Stimulated activated CD4-positive, alpha-beta T cell treated with anti-CD3 and anti-CD28 coated beads, Interleukin-1b, Interleukin-23, amount 100 ng/mL, for 24 hours (primary cell): ENCODE measurements at regions not wholly inside any gene's neighbourhood (a gene's known extent, or its start where the extent isn't known, plus 50 kb on each side); places are given as distances from the start of the nearest gene placed in this dataset.
"Not testable (repeated sequence)": the region's sequence is repeated elsewhere in the genome, so short reads cannot be mapped to it uniquely, and the experiment has no call there.

Source experiments
- DNase-seq, 4 experiments: peaks; one replicate each; pipeline ENCODE4 v3.0.0-alpha.2; 2020; ENCODE audit warnings: low read depth in 4 of 4, low spot score in 1 of 4

DNA sequence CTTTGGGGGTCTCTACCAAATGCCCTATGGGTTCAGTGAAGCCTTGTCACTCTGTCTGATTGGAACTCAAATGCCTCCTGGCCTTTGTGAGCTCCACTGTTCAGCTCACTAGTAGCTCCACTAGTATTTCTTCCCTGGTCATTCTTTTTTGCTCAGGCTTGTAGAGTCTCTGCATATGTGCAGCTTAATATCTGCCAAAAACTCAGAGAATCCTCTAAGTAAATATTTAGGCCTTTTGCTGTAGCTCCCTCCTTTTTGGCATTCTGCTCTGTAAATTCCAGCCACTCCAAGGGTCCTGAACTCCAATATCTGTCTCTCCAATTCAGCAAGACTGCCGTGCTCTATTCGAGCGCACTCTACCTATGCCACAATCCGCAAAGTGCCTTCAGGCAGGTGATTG, 146.5 kb downstream of the MAIP1 start:
- no peak for DNase-seq

DNA sequence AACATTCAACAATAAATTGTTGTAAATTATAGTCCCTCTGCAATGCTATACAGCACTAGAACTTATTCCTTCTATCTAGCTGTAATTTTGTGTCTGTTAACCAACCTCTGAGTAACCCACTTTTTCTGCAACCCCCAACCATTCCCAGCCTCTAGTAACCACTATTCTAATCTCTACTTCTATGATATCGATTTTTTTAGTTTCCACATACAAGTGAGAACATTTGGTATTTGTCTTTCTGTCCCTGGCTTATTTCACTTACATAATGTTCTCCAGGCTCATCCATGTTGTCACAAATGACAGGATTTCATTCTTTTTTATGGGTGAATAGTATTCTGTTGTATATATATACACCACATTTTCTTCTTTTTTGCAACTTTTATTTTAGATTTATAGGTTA, 147.6 kb downstream of the MAIP1 start:
- no peak for DNase-seq

DNA sequence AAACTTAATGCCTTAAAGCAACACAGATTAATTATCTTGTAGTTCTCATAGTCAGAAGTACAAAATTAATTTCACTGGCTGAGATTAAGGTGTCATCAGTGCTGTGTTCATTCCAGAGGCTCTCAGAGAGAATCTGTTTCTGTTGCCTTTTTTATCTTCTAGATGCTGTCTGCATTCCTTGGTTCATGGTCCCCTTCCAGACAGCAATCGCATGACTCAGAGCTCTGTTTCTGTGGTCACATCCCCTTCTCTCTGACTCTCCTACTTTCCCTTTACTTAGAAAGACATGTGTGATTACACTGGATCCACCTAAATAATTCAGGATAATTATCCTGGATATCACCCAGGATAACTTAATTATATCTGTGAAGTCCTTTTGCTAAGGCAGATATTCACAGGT, 148.6 kb downstream of the MAIP1 start:
- no peak for DNase-seq

DNA sequence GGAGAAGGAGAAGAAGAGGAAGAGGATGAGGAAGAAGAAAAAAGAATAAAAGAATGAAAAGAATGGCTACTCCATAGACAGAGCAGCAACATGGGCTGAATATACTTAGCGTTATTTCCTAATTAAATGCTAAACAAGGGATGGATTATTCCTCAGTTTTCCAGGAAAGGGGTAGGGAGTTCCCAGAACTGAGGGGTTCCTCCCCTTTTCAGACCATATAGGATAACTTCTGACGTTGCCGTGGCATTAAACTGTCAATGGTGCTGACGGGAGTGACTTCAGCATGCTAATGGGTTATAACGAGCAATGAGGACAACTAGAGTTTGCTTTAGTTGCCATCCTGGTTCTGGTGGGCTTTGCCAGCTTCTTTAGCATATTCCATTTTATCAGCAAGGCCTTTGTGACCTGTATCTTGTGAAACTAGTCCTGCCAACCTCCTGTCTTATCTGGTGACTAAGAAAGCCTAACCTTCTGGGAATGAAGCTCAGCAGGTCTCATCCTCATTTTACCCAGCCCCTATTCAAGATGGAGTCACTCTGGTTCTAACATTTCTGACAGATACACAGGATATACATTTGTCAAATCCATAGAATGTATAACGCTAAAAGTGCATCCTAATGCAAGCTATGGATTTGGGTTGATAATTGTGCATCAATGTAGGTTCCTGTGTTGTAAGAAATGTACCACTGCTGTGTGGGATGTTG, 152.3 kb downstream of the MAIP1 start:
- DNase-seq = no peak

DNA sequence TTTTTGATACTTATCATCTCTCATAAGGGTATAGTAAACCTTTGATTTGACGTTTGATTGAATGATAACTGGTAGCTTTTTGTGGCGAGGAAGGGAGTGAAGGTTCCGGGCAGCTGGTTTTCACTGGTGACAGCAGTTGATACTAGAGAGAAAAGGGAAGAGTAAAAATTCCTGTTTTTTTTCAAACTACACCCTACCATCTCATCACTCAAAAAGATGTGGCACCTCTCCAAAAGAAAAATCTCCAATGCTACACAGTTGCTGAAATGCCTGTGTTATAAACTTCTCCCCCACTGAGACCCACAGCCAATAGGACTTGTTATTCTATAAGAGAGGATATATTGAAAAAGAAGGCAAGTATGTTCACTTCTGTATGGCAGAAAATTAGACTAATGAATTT, 154.0 kb downstream of the MAIP1 start:
- no peak for DNase-seq

DNA sequence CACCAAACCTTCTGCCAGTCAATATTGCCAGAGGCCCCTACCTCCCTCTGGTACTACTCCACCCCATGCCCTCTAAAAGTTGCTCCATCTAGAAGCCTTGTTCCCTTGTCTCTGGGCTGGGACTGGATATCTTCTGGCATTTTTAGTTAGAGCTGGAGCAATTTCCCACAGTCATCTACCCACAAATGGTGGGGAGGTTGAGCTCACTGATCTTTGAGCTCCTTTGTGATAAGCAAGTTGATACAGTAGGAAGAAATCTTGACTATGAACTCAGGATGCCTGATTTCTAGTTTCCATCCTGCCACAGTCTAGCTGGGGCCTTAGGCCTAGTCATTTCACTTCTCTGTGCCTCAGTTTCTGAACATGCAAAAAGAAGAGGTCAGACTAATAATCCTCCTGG, 155.0 kb downstream of the MAIP1 start:
- no peak for DNase-seq

DNA sequence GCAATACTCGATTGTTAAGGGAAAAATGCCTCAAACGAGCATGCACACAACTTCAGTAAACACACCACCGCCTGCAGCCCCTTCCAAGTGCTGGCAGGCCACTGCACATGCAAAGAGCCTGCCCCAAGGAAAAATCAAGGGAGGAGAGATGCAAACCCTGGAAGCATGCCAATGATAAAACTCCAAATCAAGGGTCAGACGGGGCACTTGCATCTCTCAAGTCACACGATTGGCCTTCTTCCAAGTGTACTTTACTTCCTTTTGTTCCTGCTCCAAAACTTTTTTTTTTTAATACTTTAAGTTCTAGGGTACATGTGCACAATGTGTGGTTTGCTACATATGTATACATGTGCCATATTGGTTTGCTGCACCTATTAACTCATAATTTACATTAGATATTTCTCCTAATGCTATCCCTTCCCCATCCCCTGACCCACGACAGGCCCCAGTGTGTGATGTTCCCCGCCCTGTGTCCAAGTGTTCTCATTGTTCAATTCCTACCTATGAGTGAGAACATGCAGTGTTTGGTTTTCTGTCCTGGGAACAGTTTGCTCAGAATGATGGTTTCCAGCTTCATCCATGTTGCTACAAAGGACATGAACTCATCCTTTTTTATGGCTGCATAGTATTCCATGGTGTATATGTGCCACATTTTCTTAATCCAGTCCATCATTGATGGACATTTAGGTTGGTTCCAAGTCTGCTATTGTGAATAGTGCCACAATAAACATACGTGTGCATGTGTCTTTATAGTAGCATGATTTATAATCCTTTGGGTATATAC, 157.8 kb downstream of the MAIP1 start:
- DNase-seq = not testable (repeated sequence)

DNA sequence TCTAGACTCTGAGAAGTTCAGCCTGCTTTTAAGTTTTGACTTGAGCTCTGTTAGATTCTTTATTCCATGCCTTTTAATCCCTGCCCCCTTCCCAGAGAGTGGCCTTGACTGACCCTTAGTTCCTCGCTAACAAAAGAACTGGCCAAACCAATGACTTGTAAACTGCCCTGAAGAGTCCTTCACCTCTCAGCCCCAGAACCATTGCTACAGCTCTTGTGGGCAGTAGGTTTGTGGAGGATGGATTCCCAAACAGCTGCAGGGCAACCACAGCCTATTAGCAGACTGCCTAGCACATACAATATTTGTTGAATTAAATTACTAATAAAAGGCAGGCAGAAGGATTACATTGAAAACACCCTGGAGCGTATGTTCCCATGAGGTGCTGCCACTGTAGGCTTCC, 163.9 kb downstream of the MAIP1 start:
- no peak for DNase-seq

DNA sequence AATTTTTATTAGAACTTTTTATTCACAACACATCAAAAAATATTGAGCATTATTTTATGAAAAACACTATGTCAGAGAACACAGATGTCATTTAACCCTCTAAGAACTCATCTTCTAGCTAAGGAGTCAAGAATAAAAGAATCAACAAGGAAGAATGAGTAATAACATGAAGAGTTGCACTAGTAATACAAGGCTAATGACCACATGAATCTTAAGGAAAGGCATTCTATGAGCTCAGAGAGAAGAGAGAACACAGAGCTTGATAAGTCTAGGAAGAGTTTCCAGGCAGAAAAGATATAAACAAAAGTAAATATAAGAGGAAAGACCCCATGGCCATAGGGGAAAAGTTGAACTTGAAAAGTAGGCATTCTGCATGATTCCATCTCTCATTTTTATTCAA, 166.5 kb downstream of the MAIP1 start:
- DNase-seq = no peak

DNA sequence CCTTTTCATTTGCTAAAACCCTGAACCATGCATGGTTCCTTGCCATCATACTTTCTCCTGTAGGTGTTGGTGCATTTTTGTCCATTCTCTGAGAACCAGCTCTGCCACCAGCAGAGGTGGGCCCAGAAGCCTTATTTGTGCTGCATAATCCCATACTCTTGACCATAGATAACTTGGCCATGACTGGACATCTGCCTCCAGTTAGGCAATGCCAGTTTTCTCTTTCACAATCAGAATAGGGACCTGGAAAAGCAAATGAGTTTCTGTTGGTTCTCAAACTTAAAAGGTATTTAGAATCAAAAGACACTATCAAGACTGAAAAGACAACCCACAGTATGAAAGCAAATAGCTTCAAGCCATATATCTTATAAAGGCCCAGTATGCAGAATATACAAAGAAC, 167.3 kb downstream of the MAIP1 start:
- no peak for DNase-seq

DNA sequence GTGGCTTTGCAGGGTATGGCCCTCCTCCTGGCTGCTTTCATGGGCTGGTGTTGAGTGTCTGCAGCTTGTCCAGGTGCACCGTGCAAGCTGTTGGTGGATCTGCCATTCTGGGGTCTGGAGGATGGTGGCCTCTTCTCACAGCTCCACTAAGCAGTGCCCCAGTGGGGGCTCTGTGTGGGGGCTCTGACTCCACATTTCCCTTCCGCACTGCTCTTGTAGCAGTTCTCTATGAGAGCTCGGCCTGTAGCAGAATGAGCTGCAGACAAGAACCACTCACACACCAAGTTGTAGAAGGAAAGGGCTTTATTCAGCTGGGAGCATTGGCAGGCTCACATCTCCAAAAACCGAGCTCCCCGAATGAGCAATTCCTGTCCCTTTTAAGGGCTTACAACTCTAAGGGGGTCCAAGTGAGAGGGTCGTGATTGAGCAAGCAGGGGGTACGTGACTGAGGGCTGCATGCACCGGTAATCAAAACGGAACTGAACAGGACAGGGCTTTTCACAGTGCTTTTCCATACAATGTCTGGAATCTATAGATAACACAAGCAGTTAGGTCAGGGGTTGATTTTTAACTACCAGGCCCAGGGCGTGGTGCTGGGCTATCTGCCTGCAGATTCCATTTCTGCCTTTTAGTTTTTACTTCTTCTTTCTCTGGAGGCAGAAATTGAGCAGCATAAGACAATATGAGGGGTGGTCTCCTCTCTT, 169.4 kb downstream of the MAIP1 start:
- DNase-seq = not testable (repeated sequence)

DNA sequence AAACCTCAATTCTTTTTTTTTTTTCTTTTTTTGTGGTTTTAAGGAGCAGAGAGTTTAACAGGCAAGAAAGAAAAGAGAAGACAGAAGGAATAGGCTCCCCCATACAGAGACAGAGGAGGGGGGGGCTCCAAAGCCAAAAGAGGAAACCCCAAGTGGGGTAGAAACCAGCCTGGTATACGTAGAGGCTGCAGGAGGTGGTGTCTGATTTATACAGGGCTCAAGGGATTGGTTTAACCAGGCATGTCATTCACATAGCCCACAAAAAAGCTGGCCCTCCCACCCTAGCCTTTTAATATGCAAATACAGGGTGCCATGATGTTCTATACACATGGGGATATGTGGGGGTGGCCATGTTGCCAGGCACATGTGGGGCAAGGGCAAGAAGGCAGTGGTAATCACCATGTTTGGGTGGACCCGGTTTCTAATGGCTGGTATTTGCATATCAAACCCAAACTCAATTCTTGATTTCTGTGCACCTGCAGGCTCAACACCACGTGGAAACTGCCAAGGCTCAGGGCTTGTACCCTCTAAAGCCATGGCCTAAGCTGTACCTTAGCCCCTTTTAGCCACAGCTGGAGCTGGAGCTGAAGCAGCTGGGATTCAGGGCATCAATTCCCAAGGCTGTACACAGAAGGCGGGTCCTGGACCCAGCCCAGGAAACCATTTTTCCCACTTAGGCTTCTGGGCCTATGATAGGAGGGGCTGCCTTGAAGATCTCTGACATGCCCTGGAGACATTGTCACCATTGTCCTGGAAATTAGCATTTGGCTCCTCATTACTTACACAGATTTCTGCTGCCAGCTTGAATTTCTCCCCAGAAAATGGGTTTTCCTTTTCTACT, 170.3 kb downstream of the MAIP1 start:
- no peak for DNase-seq

DNA sequence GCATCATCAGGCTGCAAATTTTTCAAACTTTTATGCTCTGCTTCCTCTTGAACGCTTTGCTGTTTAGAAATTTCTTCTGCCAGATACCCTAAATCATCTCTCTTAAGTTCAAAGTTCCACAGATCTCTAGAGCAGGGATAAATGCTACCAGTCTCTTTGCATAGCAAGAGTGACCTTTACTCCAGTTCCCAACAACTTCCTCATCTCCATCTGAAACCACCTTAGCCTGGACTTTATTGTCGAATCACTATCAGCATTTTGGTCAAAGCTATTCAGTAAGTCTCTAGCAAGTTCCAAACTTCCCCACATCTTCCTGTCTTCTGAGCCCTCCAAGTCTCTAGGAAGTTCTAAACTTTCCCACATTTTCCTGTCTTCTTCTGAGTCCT, 170.9 kb downstream of the MAIP1 start:
- DNase-seq = not testable (repeated sequence)

DNA sequence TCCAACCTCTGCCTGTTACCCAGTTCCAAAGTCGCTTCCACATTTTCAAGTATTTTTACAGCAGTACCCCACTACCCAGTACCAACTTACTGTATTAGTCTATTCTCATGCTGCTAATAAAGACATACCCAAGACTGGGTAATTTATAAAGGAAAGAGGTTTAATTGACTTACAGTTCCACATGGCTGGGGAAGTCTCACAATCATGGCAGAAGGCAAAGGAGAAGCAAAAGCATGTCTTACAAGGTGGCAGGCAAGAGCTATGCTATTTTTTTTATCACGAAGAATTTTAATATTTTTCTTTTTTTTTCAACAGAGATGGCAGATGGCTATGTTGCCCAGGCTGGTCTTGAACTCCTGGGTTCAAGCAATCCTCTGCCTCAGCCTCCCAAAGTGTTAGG, 171.3 kb downstream of the MAIP1 start:
- not testable (repeated sequence) for DNase-seq

DNA sequence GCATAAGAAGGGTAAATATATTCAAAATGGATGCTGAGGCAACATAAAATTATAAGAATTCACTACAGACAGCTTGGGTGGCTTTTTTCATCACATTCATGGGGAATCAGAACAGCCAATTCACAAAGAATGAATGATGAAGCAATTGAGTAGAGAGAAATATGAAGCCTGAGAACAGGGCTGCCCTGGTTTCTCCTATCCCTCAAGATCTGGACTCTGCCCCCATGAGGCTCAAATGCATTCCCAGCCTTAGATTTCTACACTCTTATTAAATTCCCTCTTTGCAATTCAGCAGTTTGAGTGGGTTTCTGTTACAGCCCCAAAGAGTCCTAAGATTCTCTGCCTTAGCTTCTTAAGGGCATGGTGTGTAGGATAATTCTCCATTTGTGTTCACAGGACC, 172.5 kb downstream of the MAIP1 start:
- DNase-seq = no peak

DNA sequence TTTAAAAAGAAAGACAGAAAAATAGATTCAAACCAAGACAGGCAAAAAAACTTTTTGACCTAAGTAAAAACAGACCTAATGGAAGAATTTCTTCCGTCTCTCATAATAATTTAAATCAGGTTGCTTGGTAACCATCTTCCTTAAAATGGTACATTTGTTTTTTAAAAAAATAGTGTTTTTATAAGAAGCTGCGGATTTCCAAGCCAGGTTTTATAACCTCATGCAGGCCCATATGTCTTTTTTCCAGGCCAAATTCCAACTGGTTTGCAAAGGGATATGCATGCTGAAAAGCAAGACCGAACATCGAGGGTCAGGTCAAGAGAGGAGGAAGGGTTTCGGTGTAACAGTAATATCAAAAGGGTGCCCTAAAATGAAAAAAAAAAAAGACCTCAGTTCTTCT, 172.9 kb downstream of the MAIP1 start:
- no peak for DNase-seq

DNA sequence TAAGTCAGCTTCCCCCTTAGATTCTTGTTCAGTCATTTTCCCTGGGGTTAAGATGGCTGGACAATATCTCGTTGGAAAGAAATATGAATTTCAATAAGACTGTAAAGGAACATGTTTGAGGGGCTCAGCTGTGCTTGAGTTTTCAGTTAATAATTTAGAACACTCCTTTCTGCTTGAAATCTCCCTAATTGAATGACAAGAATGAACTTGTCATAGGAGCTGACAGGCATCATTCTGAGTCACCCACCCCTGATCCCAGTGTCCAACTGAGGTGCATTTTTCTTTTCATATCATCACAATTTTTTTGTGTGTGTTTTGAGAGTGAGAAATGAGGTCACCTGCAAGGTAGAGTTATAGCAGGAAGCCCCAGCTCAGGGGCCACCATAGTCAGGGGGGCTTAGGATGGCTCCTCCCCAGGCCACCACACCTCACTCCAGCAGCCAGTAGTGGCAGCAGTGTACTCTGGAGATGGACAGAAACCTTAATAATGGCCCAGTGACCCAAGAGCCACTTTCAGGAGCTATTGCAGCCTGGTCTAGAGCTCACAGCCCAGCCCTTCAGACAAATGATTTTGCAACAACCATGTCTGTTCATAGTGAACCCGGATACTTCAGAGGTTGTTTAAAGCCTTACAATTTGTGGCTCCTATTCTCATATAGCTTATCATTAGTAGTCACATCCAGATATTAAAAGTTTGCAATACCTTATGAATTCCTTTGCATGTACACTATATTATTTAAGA, 174.5 kb downstream of the MAIP1 start:
- DNase-seq = no peak

DNA sequence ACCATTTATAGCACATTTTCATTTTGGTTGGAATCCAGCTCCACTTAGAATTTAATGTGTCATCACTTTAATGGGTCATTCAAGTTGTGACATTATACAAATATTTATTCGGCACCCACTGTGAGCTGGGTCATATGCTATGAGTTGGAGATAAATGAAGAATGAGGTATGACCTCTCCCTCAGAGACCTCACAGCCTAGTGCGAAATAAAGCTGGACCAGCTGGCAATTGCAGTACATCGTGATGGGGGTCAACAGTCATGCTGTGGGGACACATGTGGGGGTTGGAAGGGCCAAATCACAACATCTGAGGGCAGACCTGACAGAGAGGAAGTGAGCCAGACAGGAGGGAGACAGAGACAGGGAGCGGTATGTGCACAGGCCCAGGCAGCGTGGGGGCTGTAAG, 175.4 kb downstream of the MAIP1 start:
- no peak for DNase-seq

DNA sequence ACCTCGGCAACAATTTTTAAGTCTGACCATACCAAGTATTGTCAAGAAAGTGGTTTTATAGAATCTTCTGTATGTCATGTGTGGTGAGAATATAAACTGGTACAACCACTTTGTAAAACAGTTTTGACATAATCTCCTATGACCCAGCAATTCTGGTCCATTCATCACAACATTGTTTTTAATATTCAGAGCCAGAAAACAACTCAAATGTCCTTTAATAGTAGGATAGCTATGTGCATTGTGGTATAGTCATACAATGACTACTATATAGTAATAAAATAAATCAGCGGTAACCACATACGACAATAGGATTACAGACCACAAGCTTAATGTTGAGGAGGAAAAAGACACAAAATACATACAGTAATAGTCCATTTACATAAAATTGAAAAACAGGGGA, 175.2 kb upstream of the SPATS2L start:
- no peak for DNase-seq

DNA sequence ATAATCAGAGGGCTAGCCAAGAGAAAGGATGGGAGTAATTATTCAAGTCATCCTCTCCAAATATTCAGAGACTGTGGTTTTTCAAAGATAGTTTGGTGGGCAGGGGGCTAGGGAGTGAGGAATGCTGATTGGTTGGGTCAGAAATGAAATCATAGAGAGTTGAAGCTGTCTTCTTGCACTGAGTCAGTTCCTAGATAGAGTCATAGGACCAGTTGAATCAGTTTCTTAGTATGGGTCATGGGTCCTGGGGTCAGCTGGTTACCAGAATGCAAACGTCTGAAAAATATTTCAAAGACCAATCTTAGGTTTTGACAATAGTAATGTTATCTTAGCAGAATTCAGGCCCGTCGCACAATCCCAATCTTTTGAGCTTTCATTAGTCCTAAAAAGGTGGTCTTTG, 171.4 kb upstream of the SPATS2L start:
- DNase-seq = no peak

DNA sequence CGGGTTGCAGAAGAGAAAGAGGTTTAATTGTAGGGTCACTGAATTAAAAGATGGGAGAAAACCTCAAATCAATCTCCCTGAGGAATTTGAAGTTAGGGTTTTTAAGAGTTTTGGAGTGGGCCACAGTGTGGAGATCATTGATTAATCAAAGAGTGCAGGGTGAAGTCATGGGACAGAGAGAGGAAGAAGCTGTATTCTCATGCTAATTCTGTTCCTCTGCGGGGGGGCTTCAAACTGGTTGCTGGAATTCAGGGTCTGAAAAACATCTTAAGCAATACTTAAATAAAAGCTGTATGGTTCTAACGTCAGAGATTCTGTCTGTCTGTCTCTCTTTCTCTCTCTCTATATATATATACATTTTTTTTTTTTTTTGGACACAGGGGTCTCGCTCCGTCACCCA, 169.8 kb upstream of the SPATS2L start:
- no peak for DNase-seq
